ENCODE measurements at regions not wholly inside any gene's neighbourhood (a gene's known extent, or its start where the extent isn't known, plus 50 kb on each side); places are given as distances from the start of the nearest gene placed in this dataset.

DNA sequence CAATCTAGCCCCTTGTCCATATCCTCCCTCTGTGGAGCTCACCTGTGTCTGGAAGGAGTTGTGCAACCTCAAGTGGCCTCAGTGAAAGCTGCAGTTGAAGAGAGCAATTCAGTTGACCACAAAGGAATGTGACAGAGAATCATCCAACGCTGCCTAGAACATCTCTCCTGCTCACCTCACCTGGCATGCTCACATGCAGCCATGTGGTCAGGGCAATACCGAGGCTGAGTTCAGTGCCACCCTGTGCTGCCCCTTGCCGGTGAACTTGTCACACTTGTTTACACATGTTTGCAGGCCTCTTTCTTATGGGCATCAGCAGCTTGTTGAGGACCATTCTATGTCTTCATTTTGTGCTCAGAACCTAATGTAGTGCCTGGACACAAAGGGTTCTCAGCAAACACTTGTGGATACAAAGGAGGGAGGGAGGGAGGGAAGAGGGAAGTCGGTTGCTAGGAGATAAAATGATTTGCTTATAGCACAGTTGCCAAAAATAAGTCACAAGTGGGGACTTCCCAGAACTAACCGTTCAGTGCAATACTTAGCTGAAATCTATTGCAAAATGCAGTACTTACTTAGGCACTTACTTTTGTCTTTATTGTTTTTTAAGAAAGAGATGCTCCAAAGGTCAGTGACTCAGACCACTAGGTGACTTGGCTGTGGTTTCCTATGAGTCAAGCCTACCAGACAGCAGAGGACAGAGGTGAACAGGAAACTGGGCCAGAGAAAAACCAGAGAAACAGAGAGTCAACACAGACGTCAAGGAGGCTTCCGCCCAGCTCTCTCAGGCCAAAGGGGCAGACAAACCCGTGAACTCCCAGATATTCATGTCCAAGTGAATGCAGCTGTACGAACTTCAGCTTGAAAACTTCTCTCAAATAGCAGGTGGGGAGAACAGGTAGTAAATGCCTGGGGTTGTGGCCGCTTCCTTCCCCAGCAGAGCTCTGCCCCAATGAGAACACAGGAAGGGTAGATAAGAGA lies 227.8 kb upstream of the CTNNB1 start:
- no peaks in the 10 kb centered on the region for H3K36me3 ChIP-seq
- DNase-seq, result peak; percentile 78
- peak; percentile 96 for ATAC-seq
- TF ChIP-seq, protein P1, sequence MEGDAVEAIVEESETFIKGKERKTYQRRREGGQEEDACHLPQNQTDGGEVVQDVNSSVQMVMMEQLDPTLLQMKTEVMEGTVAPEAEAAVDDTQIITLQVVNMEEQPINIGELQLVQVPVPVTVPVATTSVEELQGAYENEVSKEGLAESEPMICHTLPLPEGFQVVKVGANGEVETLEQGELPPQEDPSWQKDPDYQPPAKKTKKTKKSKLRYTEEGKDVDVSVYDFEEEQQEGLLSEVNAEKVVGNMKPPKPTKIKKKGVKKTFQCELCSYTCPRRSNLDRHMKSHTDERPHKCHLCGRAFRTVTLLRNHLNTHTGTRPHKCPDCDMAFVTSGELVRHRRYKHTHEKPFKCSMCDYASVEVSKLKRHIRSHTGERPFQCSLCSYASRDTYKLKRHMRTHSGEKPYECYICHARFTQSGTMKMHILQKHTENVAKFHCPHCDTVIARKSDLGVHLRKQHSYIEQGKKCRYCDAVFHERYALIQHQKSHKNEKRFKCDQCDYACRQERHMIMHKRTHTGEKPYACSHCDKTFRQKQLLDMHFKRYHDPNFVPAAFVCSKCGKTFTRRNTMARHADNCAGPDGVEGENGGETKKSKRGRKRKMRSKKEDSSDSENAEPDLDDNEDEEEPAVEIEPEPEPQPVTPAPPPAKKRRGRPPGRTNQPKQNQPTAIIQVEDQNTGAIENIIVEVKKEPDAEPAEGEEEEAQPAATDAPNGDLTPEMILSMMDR (IDR thresholded peaks at IDR 0.05), result peak; percentile 24
- H3K27me3 ChIP-seq (ENCODE audit: low read depth), result no peaks in the 10 kb centered on the region
- H3K27ac ChIP-seq, result peak overlapping the region; percentile 84
- no peaks in the 10 kb centered on the region for H3K9me3 ChIP-seq
- peaks cover 51% of the 10 kb centered on the region for H3K4me1 ChIP-seq
- H3K4me3 ChIP-seq, result no peak overlapping the region
- intact Hi-C loops (cut with DNase I), result no loop called here

- Histone ChIP-seq H3K4me1 (peaks cover 54% of the 10 kb centered on the region), H3K27me3 (ENCODE audit: low read depth) (no peaks in the 10 kb centered on the region), H3K4me3 (no peak overlapping the region), H3K27ac (peak overlapping the region; percentile 84), H3K36me3 (no peaks in the 10 kb centered on the region), H3K9me3 (no peaks in the 10 kb centered on the region)
- DNase-seq (no peak), ATAC-seq (no peak)
- intact Hi-C loops (cut with DNase I), result no loop called here
- TF ChIP-seq, protein P1 (IDR thresholded peaks at IDR 0.05), result no peak
Measured at GRCh38 chr3:40972350-40972749, 227.0 kb upstream of the CTNNB1 start.

DNA sequence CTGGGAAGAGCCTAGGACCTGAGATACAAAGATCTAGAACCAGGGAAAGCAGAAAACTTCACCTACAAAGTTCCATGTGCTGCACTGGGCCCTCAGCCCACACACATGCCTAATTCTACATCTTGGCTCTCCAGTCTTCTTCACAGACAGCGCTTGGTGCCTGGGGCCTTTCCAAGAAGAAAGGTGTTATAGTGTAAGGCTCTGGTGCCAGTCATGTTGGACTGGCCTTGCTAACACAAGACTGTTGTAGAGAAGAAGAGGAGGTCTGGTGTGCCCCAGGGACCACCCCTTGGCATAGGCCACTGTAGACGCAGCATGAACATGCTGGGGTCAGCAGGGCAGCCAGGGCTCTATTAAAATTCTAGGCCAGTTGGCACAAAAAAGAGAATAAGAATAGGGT lies 226.2 kb upstream of the CTNNB1 start:
- intact Hi-C loops (cut with DNase I), result no loop called here
- Histone ChIP-seq H3K36me3 (no peaks in the 10 kb centered on the region), H3K27ac (no peak overlapping the region), H3K4me3 (no peak overlapping the region), H3K4me1 (peaks cover 54% of the 10 kb centered on the region), H3K9me3 (no peaks in the 10 kb centered on the region), H3K27me3 (ENCODE audit: low read depth) (no peaks in the 10 kb centered on the region)
- TF ChIP-seq, protein P1 (IDR thresholded peaks at IDR 0.05), result no peak
- no peak for DNase-seq
- ATAC-seq, result no peak

DNA sequence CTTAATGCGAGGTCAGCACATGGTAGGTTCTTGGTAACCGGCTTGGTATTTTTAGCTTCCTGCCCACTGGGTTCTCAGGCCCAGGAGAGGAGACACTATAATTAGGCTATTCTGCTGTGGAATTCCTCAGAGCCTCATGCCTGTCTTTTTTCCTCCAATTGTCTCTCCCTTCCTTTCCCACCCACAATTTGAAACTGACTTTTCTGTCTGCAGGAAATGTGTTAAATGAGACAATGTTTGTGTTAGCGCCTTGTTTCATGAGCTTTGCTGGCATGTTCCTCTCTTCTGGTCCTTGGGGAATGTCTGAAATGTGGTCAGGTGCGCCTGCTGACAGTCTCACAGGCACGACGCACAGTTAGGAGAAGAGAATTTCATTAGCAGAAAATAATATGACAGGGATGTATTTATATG lies 223.6 kb upstream of the CTNNB1 start:
- DNase-seq (no peak), ATAC-seq (no peak)
- no peak overlapping the region for H3K4me3 ChIP-seq
- H3K4me1 ChIP-seq, result peaks cover 46% of the 10 kb centered on the region
- TF ChIP-seq, protein P1 (IDR thresholded peaks at IDR 0.05), result no peak
- intact Hi-C loops (cut with DNase I), result no loop called here
- H3K27ac ChIP-seq, result peak overlapping the region; percentile 24
- no peaks in the 10 kb centered on the region for H3K36me3 ChIP-seq
- H3K9me3 ChIP-seq, result no peaks in the 10 kb centered on the region
- H3K27me3 ChIP-seq (ENCODE audit: low read depth), result no peaks in the 10 kb centered on the region

DNA sequence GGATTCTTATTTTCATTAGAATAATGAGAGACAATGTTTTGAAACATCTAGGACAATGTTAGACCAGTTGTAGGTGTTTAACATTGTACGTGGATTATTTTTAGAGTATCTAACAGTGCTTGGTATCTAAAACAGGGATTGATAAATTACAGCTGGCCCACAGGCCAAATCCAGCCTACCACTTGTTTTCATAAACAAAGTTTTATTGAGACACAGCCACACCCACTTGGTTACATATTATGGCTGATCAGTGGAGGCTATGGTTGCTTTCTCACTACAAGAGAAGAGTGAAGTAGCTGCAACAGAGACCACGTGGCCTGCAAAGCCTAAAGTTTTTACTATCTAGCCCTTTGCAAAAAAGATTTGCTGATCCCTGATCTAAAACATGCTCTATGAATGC lies 223.1 kb upstream of the CTNNB1 start:
- Histone ChIP-seq H3K4me3 (no peak overlapping the region), H3K36me3 (no peaks in the 10 kb centered on the region), H3K27me3 (ENCODE audit: low read depth) (no peaks in the 10 kb centered on the region), H3K27ac (peak overlapping the region; percentile 24), H3K9me3 (no peaks in the 10 kb centered on the region), H3K4me1 (peaks cover 41% of the 10 kb centered on the region)
- TF ChIP-seq, protein P1 (IDR thresholded peaks at IDR 0.05), result no peak
- DNase-seq (no peak), ATAC-seq (no peak)
- intact Hi-C loops (cut with DNase I), result no loop called here
